GM10266 (cell line): ENCODE measurements at regions not wholly inside any gene's neighbourhood (a gene's known extent, or its start where the extent isn't known, plus 50 kb on each side); places are given as distances from the start of the nearest gene placed in this dataset.

Experiments used
- DNase-seq: peaks from one replicate; pipeline ENCODE4 v3.0.0; 2012; ENCODE audit errors: extremely low spot score
- CTCF ChIP-seq: IDR thresholded peaks from 2 replicates; pipeline ENCODE4 v1.5.1; 2012; ENCODE audit warnings: mild to moderate bottlenecking, low read depth; ENCODE audit not compliant: control insufficient read depth, insufficient read depth; ENCODE audit errors: missing control alignments

- TF ChIP-seq CTCF, result no peak
These were observed 81.8 kb upstream of the NANOGP8 start for GRCh38 chr15:35166730-35167359.

GRCh38 chr15:35161694-35162093, 76.6 kb upstream of the NANOGP8 start:
- no peak for DNase-seq
- TF ChIP-seq CTCF, result no peak

More at GRCh38 chr15:35166730-35167359, 81.8 kb upstream of the NANOGP8 start:
- no peak for DNase-seq

GRCh38 chr15:35159170-35159569, 74.1 kb upstream of the NANOGP8 start:
- no peak for DNase-seq
- no peak for TF ChIP-seq CTCF

GRCh38 chr15:35151782-35152181, 66.7 kb upstream of the NANOGP8 start:
- TF ChIP-seq CTCF, result no peak
- DNase-seq, result no peak

- DNase-seq, result no peak
- TF ChIP-seq CTCF, result no peak
These were observed 66.3 kb upstream of the NANOGP8 start for GRCh38 chr15:35151381-35151780.

- no peak for DNase-seq
- TF ChIP-seq CTCF, result no peak
These were observed 65.3 kb upstream of the NANOGP8 start for GRCh38 chr15:35150361-35150760.

GRCh38 chr15:35145336-35145735, 60.2 kb upstream of the NANOGP8 start:
- no peak for TF ChIP-seq CTCF

More at GRCh38 chr15:35145336-35145735, 60.2 kb upstream of the NANOGP8 start:
- DNase-seq, result no peak
